ENCODE measurements at regions not wholly inside any gene's neighbourhood (a gene's known extent, or its start where the extent isn't known, plus 50 kb on each side); places are given as distances from the start of the nearest gene placed in this dataset.

GRCh38 chrX:140586951-140587350 is 82.1 kb upstream of the SOX3 start:
- DNase-seq (ENCODE audit: low spot score in 2 of 2), result no peak
- intact Hi-C loops (cut with DNase I; ENCODE audit: low total_unique reads), result no loop called here
- no peak for TF ChIP-seq POLR2AphosphoS5 (IDR thresholded peaks at IDR 0.05)
- no peak for TF ChIP-seq CTCF (IDR thresholded peaks at IDR 0.05)
- no peak for TF ChIP-seq POLR2A (IDR thresholded peaks at IDR 0.05)
- H3K27me3 ChIP-seq, result peaks cover 0 to 38% of the 10 kb centered on the region in 2 donors
- H3K4me1 ChIP-seq, result no peaks in the 10 kb centered on the region
- peaks cover 0 to 5% of the 10 kb centered on the region in 2 donors for H3K9me3 ChIP-seq
- no peaks in the 10 kb centered on the region for H3K36me3 ChIP-seq
- H3K4me3 ChIP-seq, result no peak overlapping the region
- no peak overlapping the region for H3K27ac ChIP-seq

GRCh38 chrX:140580478-140580877 is 75.6 kb upstream of the SOX3 start:
- intact Hi-C loops (cut with DNase I; ENCODE audit: low total_unique reads), result no loop called here
- Histone ChIP-seq H3K9me3 (peaks cover 0 to 2% of the 10 kb centered on the region in 2 donors), H3K36me3 (no peaks in the 10 kb centered on the region), H3K27ac (no peak overlapping the region), H3K4me3 (no peak overlapping the region), H3K27me3 (peaks cover 0 to 33% of the 10 kb centered on the region in 2 donors), H3K4me1 (no peaks in the 10 kb centered on the region)
- TF ChIP-seq POLR2A (IDR thresholded peaks at IDR 0.05), result no peak
- no peak for TF ChIP-seq POLR2AphosphoS5 (IDR thresholded peaks at IDR 0.05)
- TF ChIP-seq CTCF (IDR thresholded peaks at IDR 0.05), result no peak
- DNase-seq (ENCODE audit: low spot score in 2 of 2), result no peak

GRCh38 chrX:140572724-140573123 is 67.9 kb upstream of the SOX3 start:
- Histone ChIP-seq H3K9me3 (no peaks in the 10 kb centered on the region), H3K4me1 (no peaks in the 10 kb centered on the region), H3K4me3 (no peak overlapping the region), H3K36me3 (no peaks in the 10 kb centered on the region), H3K27ac (no peak overlapping the region), H3K27me3 (peaks cover 0 to 13% of the 10 kb centered on the region in 2 donors)
- TF ChIP-seq CTCF (IDR thresholded peaks at IDR 0.05) (peak in 1 of 3 donors; percentile 26), POLR2A (IDR thresholded peaks at IDR 0.05) (no peak)
- intact Hi-C loops (cut with DNase I; ENCODE audit: low total_unique reads), result no loop called here
- no peak for DNase-seq (ENCODE audit: low spot score in 2 of 2)

- Histone ChIP-seq H3K36me3 (no peaks in the 10 kb centered on the region), H3K27ac (no peak overlapping the region), H3K9me3 (peaks cover 0 to 13% of the 10 kb centered on the region in 2 donors), H3K27me3 (peaks cover 0 to 12% of the 10 kb centered on the region in 2 donors), H3K4me3 (no peak overlapping the region), H3K4me1 (no peaks in the 10 kb centered on the region)
- DNase-seq (ENCODE audit: low spot score in 2 of 2), result no peak
- TF ChIP-seq CTCF (IDR thresholded peaks at IDR 0.05) (no peak), POLR2A (IDR thresholded peaks at IDR 0.05) (no peak), POLR2AphosphoS5 (IDR thresholded peaks at IDR 0.05) (no peak)
- intact Hi-C loops (cut with DNase I; ENCODE audit: low total_unique reads), result no loop called here
Measured at GRCh38 chrX:140563893-140564292, 59.0 kb upstream of the SOX3 start.

All from breast epithelium (tissue), 4 donors.